NCI-H2081 (cell line): ENCODE measurements at regions not wholly inside any gene's neighbourhood (a gene's known extent, or its start where the extent isn't known, plus 50 kb on each side); places are given as distances from the start of the nearest gene placed in this dataset.

Source experiments
- DNase-seq, 2 experiments: peaks; one replicate each; lab custom pipeline; 2025; lab: John Stamatoyannopoulos, UW

DNA sequence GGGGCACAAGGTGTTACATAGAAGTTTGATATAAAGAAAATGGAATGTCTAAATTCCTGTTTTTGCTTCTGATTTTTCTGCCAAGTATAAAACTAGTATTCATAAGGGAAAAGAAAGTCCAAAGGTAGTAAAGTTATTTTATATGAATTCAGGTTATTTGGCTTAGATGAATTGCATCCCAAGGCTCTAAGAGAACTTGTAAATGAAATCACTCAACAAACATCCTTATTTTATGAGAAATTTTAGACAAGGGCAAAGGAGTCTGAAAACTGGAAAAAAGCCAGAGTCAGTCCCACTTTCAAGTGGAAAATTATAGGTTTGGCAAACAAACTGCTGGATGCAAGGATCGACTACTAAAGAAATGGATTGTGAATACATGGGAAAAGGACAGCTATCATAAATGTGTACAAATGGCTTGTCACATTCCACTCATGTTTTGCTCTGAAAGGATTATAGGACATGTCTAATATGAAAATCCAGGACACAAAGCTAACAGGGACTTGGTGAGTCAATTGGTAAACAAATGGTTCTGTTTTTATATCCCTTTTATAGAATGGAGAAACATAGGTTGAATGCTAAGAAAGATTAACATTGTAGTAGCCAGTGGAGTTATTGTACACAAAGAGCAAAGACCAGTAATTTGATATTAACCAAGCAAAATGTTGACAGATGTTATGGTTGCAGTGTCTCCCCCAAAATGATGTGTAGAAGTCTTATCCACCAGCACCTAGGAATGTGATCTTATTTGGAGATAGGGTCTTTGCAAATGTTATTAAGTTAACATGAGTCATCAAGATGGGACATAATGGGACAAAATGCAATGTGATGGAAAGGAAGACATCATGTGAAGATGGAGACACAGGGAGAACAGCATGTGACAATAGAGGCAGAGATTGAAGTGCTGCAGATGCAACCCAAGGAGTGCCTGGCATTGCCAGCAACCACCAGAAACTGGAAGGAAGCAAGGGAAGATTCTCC is 495.7 kb downstream of the TLE1 start:
- peak in 1 of 2 experiments; percentile 29 for DNase-seq

DNA sequence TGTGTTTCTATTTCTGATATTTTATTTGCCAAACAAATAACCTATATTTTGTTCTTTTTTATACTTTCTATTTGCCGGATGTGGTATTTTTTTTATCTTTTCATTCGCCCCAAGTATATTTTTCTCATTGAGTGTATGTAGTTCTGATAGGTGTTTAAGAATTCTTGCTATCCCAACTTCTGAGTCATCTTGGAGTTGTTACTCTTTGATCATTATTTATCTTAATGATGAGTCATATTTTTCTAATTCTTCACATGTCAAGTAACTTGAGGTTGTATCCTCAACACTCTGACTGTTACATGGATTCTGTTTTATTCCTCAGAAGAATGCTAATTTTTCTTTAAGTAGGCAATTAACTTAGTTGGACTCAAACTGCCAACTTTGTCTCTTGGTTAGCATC is 498.1 kb downstream of the TLE1 start:
- DNase-seq: no peak

DNA sequence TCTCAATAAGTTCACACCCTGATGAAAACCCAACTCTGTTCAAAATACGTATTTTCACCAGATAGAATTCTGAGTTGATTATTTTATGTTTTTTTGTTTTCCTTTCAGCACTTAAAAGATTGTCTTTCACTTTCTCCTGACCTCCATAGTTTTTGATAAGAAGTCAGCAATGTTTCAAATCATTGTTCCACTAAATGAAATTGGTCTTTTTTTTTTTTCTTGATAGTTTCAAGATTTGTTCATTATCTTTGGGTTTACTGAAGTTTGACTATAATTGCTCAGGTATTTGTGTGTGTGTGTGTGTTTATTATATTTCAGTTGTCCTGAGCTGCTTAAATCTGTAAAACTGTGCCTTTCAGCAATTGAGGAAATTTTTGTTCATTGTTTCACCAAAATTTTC is 498.7 kb downstream of the TLE1 start:
- no peak for DNase-seq

DNA sequence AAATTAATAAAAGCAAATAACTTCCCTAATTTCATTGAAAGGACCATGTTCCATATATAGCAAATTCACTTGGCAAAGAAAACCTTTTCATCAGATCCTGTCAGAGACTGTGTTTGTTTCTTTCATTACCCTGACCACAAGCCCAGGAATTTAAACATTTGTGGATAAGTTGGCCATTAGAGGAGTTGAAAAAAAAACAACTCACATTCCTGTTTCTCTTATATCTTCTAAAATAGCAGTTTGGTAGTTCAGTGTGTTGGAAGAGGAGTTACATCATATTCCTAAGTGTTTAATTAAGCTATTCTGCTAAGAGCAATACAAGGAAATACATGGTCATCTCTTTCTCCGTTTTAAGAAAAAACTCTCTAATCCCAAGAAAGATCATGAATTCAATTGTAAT is 505.6 kb downstream of the TLE1 start:
- no peak for DNase-seq

DNA sequence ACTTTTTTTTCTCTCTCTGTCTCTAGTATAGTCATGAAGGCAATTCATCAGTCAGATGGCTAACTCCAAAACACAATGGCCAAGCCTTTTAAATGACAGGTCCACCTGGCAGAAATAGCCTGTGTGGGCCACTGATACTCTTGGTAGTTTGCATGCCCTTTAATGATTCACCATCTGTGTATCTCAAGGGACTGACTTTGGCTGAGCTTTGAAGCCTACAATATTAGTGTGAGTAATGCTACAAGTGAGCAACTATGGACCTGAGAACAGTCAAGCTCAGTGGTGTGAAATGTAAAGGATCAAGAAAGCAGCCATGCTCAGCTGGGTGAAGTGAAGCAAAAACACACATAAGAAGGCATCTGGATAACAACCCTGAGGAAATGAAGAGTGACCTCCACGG is 506.9 kb downstream of the TLE1 start:
- DNase-seq: no peak

DNA sequence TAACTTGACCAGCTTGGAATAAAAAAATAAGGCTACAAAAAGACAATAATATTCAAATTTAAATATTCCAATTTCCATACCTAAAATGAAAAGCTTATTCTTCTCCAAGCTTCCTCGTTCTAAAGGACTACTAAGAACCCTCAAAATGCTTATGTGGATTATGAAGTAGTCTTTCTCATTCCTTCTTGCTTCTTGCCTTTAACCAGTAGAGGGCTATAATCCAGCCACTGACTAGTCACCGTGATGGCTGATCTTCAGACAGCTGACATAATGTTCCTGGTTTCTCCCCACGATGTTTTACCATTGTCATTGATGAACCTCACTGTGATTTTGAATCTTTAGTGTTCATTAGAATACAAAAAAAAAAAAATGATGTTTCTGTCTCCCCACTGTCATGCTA is 515.3 kb downstream of the TLE1 start:
- no peak for DNase-seq

DNA sequence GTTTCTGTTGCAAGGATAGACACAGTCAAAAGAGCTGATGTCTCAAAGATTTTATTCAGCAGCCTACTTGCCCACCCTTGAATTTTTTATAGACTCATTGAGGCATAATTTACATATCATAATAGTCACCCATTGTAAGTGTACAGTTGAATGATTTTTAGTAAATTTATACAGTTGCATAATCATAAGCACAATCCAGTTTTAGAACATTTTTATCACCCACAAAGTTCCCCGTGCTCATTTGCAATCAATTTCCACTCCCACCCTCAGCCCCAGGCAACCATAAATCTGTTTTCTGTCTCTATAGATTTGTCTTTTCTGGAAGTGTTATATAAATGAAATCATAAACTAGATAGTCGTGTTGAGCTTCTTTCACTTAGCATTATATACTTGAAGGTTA is 517.7 kb downstream of the TLE1 start:
- DNase-seq: no peak

DNA sequence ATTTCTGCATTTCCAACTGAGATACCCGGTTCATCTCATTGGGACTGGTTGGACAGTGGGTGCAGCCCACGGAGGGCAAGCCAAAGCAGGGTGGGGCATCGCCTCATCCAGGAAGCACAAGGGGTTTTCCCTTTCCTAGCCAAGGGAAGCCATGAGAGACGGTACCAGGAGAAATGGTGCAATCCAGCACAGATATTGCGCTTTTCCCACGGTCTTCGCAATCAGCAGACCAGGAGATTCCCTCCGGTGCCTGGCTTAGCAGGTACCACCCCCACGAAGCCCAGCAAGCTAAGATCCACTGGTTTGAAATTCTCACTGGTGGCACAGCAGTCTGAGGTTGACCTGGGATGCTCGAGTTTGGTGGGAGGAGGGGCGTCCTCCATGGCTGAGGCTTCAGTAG is 527.0 kb downstream of the TLE1 start:
- no peak for DNase-seq

DNA sequence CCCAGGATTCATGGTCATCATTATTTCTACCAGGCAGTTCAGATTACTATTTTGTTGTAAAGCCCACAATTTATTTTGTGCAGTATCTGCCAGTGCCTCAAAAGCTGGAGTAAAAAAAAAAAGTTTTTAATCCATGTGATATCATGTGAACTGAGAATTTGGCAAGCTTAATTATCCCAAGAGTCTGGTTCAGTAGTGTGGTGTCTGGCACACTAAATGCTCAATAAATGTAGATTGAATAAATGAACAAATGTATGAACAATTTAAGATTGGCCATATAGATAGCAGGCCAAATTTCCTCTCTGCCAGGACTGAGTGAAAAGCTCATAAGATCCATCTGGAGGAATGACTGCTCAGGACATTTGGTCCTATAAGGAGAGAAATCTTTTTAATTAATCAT is 533.0 kb downstream of the TLE1 start:
- no peak for DNase-seq

DNA sequence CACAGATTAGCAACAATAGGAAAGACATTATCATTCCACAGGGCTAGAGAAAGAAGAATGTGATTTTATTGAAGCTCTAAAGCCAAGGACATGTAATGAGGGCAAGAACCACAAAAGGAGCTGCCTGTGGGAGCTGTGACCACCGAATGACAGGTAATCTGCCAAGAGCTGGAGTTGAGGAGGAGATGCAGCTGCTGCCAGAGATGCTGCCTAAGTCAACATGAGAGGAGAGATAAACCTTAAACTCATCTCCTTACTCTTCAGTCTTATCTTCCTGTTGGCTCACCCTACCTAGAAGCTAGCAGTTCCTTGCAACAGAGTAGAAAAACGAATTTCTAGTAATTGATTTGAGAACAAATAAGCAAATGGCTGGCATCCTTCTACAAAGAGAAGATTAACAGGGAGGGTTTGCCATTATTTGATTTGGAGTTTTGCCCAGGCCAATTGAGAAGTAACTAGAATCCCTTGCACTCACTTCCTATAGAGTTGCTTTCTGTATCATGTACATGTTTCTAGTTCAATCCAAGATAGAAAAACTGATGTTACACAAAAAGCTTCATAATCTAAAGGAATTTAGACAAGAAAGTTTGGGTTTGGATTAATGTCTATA is 539.2 kb downstream of the TLE1 start:
- peak; percentile 73 to 89 for DNase-seq

DNA sequence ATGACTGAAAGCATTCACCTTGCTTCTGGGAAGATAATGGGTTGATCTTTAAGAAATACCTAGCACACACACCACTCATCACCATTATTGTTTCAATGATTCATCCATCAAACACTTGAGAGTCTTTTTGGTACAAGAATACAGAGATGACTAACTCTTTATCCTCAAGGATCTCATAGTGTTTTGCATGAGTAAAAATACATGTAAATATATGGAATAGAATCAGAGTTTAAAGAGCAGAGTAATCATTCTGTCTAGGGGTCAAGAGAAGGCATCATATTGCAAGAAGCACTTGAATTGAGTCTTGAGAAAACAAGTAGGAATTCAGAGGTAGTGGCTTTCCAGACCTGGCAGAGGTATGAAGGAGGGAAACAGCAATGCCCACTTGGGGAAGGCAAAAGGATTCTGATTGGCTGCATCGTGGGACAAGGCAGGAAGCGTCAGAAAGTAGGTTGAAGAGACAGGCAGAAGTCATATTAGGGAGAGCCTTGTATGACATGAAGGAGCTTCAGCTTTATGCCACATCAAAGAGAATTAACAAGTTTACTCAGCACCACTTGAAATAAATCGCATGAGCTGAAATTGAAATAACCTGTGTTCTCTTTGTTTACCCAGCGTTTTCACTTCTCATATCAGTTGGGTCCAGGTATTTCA is 542.5 kb downstream of the TLE1 start:
- no peak for DNase-seq

DNA sequence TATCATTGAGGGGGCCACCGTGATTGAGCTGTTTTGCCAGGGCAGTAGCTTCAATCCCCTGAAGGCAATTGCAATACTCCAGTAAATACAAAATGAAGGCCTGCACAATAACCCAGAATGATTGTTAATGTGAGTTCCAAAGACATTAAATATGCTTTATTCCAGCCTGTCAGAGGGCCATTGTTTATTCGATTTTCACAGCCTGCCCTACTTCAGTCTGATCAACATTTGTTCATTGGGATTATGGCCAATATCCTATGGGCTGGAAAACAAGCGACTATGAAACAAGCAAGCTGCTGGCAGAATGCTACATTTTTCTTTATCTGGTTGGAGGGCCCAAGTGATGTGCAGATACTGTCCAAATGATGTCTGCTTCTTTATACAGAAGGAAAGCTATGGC is 543.1 kb downstream of the TLE1 start:
- peak; percentile 37 to 65 for DNase-seq

DNA sequence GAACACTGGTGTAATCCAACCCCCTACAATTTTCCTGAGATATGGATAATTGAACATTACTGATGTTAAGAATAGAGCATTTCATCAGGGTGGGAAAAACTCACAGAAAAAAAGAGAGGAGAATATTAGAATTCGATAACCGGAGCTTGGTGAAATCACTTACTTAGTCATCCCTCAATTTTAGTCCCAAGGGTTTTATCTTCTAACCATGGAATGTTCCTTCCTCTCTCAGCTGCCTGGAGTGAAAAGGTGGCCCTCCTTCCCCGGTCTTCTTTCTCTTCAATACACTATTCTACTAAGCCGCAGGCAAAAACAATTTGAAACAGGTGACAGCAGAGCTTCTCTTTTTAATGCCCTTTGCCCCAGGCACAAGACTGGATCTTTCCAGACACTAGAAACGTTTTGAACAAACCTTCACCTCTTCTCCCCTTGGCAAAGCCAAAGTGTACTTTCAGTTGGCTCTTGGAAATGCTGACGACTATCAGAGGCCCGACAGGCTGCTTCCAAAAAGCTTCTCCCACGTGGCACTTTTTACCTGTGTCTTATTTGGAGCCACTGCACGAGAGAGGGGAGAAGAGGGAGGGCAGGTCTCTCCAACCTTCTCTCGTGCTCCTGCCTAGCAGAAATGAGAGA is 543.9 kb downstream of the TLE1 start:
- DNase-seq: no peak

DNA sequence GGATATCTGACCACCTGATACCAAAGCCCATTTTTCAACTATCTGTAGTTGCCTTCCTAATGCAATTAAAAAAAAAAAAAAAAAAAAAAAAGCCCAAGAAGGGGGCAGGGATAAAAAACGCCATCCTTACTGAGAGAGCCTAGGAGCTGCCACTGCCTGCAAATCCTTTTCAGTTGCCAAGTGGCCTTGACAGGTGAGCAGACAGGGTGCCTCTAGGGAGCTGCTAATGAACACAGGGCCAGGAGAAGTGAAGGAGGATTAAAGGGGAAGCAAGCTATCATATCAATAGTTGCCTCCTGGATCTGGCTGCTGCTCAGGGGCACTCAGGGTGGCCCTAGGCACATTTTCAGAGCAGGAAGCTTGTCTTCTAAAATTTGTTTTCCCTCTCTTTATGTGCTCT is 547.4 kb downstream of the TLE1 start:
- DNase-seq: no peak

DNA sequence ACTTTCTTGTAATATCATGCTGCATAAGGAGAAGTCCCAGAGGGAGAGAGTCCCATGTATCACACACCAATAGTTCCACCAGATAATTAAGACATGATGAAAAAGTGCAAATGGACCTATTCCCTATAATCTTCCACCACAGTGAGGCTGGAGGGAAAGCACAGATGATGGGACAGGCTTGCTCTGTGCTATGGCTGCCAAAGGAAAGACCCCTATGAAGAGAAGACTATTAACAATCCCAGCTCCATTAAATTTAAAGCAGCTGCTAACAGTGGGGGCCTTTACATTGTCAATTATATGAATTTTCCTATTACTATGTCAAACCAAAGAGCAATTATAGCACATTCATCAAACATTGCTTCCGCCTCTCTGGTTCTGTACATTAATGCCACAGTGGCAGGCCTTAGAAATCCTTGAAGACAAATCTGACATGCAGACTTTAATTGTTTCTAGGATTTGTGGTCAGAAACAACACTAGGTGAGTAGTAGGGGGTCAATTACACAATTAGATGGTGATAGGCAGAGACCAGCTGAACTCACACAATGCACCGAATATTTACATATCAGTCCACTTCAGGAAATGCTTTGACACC is 551.3 kb downstream of the TLE1 start:
- DNase-seq: peak; percentile 59 to 89

DNA sequence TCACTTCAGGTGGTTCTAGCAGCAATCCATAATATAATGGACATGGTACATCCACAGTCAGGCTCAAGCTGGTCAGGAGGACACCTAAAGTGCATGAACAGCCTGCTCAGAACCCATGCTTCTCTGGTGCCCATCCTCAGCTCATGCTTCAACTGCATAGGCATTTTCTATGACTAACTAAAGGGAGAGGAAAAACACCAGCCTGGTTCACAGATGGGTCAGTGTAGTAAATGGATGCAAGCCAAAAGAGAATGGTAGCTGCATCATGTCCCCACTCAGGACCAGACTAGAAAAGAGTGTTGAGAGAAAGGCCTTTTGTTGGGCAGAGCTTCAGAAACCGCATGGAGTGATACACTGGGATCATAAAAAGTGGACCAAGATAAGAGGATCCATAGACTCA is 556.6 kb downstream of the TLE1 start:
- DNase-seq: no peak

DNA sequence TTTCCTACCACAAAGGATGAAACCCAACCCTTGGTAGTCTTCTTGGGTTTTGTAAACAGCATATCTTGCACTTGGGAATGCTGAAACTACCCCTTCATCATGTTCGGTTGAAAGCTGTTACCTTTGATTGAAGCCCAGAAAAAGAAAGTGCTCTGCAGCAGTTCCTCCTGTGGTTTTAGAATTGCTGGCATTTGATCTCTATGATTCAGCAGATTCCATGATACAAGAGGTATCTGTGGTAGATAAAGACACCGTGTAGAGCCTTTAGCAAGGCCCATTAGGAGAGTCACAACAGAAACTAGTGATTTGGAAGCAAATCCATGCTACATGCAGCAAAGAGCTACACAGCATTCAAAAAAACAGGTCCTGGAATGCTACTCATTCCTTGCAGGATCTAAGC is 557.0 kb downstream of the TLE1 start:
- no peak for DNase-seq

DNA sequence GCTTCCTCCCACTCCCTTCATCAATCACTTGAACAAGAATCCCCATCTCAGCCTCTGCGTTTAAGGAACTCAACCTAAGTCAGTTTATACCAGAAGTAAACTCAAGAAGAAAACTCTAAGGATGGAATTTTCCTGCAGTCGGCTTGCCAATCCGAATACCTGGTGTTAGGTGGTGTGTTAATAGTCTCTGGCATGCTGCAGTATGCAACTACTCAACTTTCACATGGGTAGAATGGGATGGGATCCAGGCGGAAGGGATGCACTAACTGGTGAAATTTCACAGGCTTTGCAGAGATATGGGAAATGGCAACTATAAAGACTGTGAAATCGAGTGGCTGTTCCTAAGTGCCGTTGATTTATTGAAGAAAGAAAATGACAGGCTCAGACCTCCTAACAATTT is 560.6 kb downstream of the TLE1 start:
- no peak for DNase-seq

DNA sequence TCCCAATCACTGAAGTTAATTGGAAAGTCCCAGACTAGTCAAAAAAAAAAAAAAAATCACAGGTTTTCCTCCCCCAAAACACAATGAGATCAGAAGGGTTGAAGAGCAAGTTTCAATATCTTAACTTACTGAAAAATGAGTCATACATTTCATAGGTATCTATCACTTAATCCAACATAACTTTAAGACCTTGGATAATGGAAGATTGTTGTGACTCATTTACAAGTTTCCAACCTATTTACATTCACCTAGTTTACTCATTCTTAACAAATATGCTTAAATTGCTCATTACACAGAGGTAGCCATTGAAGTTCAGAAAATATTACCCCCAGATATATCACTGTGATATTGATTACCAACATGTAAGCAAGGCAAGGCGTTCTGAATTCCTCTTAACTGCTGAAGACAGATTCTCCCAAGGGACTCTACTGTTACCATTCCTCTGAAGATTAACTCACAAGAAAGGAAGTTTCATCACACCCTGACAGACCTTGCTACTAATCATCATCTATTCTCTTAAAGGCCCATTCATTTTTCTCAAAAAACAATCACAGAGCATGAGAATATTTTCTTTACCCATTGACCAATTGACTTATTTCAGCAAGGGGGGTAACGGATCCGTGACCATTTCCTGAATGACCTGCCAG is 563.8 kb downstream of the TLE1 start:
- no peak for DNase-seq

DNA sequence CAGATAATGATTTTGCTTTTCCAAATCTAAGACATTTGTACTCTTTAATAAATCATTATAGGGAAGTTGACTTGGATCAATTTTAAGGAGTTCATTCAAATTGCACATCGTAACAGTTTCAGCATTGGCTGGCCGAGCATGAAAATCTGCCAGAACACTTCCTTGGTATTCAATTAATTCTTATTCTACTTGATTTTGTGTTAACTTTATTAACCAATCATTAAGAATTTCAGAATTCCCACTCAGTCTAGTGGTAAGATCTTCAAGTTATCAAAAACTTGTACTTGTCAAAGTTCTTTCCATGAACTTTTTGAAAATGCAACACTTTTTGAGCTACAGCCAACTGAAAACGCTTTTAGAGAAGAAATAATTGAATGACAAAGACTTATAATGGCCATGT is 565.8 kb downstream of the TLE1 start:
- DNase-seq: no peak

DNA sequence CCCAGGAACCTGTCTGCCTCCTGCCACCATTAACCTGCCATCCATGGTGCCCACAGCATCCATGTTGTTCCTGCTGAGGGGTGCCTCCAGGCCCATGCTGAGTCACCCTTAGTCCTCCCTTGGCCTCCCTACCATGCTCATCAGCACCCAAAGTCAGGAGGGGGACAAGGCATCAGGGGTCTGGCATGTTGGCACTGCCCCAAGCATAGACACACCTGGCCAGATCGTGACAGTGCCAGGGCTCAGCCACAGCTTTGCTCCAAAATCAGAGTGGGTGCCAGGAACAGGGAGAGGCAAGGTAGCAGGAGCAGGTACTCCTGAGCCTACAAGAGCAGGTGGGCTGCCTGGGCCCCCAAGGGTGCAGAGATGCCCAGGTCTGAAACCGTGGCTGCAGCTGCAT is 566.6 kb downstream of the TLE1 start:
- DNase-seq: no peak

DNA sequence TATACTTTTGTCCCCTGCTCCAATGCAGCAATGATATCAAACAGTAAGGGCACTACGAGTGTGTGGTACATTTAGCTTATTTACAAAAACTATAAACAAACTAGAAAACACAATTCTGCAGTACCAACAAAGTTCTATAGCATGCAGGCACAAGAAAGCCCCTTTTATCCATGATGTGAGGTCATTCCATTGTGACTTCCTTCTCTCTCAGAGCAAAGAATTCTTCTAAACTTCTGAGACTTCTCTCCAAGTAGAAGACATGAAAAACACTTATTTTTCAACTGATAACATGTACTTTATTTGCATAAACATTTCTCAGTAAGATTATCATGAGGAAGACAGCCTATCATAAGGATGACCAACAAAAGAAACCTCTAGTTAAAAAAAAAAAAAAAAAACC is 569.8 kb downstream of the TLE1 start:
- DNase-seq: no peak
